Transverse colon (tissue), 4 donors: ENCODE measurements at regions not wholly inside any gene's neighbourhood (a gene's known extent, or its start where the extent isn't known, plus 50 kb on each side); places are given as distances from the start of the nearest gene placed in this dataset.
"Not testable (repeated sequence)": the region's sequence is repeated elsewhere in the genome, so short reads cannot be mapped to it uniquely, and the experiment has no call there.

ENCODE experiments used
- DNase-seq: peaks from one replicate; pipeline ENCODE4 v3.0.0-alpha.2; 2019
- H3K27ac ChIP-seq, 4 donors: fragments of 200-600 bp; sonication (generic); 2 replicates each; pipeline ENCODE4 v1.5.1; 2016 to 2018; ENCODE audit warnings: inconsistent platforms in 4 of 4
- H3K27me3 ChIP-seq: fragments of 200-600 bp; sonication (generic); 2 replicates; pipeline ENCODE4 v1.5.1; 2017; ENCODE audit warnings: inconsistent platforms
- H3K36me3 ChIP-seq, 4 donors: fragments of 200-600 bp; sonication (generic); 2 replicates each; pipeline ENCODE4 v1.5.1; 2017 to 2019; ENCODE audit warnings: inconsistent platforms in 4 of 4
- H3K4me1 ChIP-seq, 4 donors: fragments of 200-600 bp; sonication (generic); 2 replicates each; pipeline ENCODE4 v1.5.1; 2017 to 2020; ENCODE audit warnings: inconsistent platforms in 4 of 4
- H3K4me3 ChIP-seq, 4 donors: fragments of 200-600 bp; sonication (generic); 1 replicate in 1 of 4; 2 replicates in 3 of 4; pipeline versions ENCODE4 v1.5.1 to v1.6.1; 2017 to 2019; ENCODE audit warnings: inconsistent platforms in 4 of 4
- H3K9me3 ChIP-seq, 2 donors: fragments of 200-600 bp; sonication (generic); 2 replicates each; pipeline ENCODE4 v1.5.1; 2017 to 2019; ENCODE audit warnings: inconsistent platforms in 2 of 2
- EP300 ChIP-seq: sonication (generic); formaldehyde crosslinking; IDR thresholded peaks from one replicate; pipeline ENCODE4 v1.6.1; 2017; ENCODE audit warnings: antibody characterized with exemption, low read depth
- POLR2A ChIP-seq: fragments of 450-650 bp; IDR thresholded peaks from one replicate; pipeline ENCODE4 v1.6.1; 2016; ENCODE audit warnings: antibody characterized with exemption, mild to moderate bottlenecking, moderate library complexity
- POLR2AphosphoS5 ChIP-seq, 3 donors: sonication (generic); formaldehyde crosslinking; IDR thresholded peaks; one replicate each; pipeline ENCODE4 v1.6.1; 2016; ENCODE audit warnings: antibody characterized with exemption in 3 of 3
- WGBS, 2 donors: methylation state at CpG; one replicate each; pipeline ENCODE4 v1.1.5; 2018; ENCODE audit warnings: low coverage in 1 of 2; 5-methylcytosine and 5-hydroxymethylcytosine counted together
- in situ Hi-C, 4 donors: fragments of 200-750 bp; cut with MboI; loops; one replicate each; pipeline versions ENCODE4 v1.15.0 to v1.15.1; 2017; ENCODE audit warnings: low sequenced_read_pairs in 3 of 4, low pct_ligation_motif_present in 1 of 4, low pct_unique_long_range_greater_than_20kb in 1 of 4
- intact Hi-C: fragments of 100-400 bp; cut with DNase I; formaldehyde crosslinking; loops from one replicate; pipeline ENCODE4 v1.15.1; 2023; ENCODE audit warnings: low total_unique reads
- TF ChIP-seq, protein P1 (sequence below), 5 experiments: fragments of 200-600 bp in 3 of 5; fragments of 450-650 bp in 2 of 5; sonication (generic) in 3 of 5; IDR thresholded peaks; 1 replicate in 2 of 5; 2 replicates in 3 of 5; pipeline ENCODE4 v1.5.1; 2016 to 2017; ENCODE audit warnings: antibody characterized with exemption in 5 of 5, inconsistent platforms in 3 of 5, mild to moderate bottlenecking in 2 of 5, moderate library complexity in 1 of 5

DNA sequence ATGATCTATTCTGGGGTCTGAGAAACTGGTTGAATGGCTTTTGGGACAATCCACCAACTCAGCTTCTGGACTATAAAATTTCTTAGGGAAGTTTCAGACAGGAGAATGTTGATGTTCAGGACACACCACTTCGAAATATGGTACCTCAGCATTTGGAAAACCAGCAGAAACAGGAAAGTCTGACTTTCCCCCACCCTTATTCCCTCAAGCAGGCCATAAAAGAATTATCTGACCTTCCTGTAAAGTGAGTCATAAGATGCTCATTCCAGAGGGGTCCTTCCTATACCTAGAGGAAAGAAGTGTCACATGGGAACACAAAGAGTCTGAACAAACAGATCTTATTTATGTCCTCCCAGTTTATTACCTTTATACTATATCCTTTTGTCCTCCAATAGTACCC is 415.0 kb downstream of the CPS1 start:
- Histone ChIP-seq H3K27me3 (no peaks in the 10 kb centered on the region), H3K4me3 (no peak overlapping the region), H3K4me1 (no peaks in the 10 kb centered on the region), H3K9me3 (no peaks in the 10 kb centered on the region), H3K36me3 (no peaks in the 10 kb centered on the region), H3K27ac (no peak overlapping the region)
- intact Hi-C loops: no loop called here
- in situ Hi-C loops: no loop called here
- no peak for DNase-seq
- WGBS, 2 donors: 46 to 83% methylated on average over 1 of the region's 1 CpG
- TF ChIP-seq POLR2AphosphoS5 (IDR thresholded peaks at IDR 0.05) (no peak), POLR2A (no peak), EP300 (no peak)
- TF ChIP-seq, protein P1, sequence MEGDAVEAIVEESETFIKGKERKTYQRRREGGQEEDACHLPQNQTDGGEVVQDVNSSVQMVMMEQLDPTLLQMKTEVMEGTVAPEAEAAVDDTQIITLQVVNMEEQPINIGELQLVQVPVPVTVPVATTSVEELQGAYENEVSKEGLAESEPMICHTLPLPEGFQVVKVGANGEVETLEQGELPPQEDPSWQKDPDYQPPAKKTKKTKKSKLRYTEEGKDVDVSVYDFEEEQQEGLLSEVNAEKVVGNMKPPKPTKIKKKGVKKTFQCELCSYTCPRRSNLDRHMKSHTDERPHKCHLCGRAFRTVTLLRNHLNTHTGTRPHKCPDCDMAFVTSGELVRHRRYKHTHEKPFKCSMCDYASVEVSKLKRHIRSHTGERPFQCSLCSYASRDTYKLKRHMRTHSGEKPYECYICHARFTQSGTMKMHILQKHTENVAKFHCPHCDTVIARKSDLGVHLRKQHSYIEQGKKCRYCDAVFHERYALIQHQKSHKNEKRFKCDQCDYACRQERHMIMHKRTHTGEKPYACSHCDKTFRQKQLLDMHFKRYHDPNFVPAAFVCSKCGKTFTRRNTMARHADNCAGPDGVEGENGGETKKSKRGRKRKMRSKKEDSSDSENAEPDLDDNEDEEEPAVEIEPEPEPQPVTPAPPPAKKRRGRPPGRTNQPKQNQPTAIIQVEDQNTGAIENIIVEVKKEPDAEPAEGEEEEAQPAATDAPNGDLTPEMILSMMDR (IDR thresholded peaks at IDR 0.05): no peak

- H3K4me1 ChIP-seq, DNase-seq, H3K27me3 ChIP-seq, H3K9me3 ChIP-seq, in situ Hi-C loops, H3K27ac ChIP-seq, H3K36me3 ChIP-seq, intact Hi-C loops, H3K4me3 ChIP-seq: not testable (repeated sequence)
- WGBS, 2 donors: 56% methylated on average over 5 of the region's 5 CpGs; no CpG with 5 or more reads in 1 of the 2 donors
These were observed 430.4 kb downstream of the CPS1 start for GRCh38 chr2:210986806-210987205.

DNA sequence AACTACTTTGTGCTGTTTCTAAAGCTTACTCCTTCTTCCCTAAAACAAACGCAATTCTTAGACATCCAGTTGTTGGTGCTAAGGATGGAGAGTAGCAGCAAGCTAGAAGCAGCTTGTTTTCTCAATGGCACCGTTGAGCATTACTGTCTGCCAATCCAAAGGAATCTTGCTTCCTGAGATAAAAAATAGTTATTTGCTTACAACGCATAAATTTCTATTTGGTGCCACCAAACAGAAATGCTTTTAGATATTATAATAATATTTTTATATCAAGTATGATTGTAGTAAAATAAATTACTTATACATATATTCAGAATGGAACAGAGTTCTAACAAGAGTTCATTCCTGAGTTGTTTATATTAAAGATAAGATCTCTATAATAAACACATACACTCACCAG is 434.7 kb downstream of the CPS1 start:
- no peaks in the 10 kb centered on the region for H3K4me1 ChIP-seq
- 62 to 67% methylated on average over 3 of the region's 3 CpGs for WGBS, 2 donors
- no peak overlapping the region for H3K27ac ChIP-seq
- intact Hi-C loops: no loop called here
- no peaks in the 10 kb centered on the region for H3K9me3 ChIP-seq
- in situ Hi-C loops: no loop called here
- H3K27me3 ChIP-seq: no peaks in the 10 kb centered on the region
- no peak for DNase-seq
- H3K36me3 ChIP-seq: no peaks in the 10 kb centered on the region
- H3K4me3 ChIP-seq: no peak overlapping the region
- TF ChIP-seq POLR2AphosphoS5 (IDR thresholded peaks at IDR 0.05): no peak
- TF ChIP-seq, protein P1 (IDR thresholded peaks at IDR 0.05): no peak
- TF ChIP-seq EP300: no peak
- TF ChIP-seq POLR2A: no peak

DNA sequence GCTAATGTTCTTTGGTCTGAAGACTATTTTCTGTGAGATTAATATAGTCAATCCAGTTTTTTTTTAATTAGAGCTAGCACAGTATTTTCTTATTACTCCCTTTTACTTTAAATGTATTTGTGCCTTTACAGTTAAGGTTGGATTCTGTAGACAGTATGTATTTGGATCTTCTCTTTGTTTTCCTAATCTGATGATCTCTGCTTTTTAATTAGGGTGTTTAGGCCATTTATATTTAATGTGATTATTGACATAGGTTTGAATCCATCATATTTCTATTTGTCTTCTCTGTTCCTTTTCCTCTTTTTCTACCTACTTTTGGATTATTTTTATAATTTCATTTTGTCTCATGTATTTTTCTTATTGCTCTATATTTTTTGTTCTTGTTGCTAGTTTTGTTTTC is 437.7 kb downstream of the CPS1 start:
- H3K4me3 ChIP-seq: no peak overlapping the region
- H3K4me1 ChIP-seq: no peaks in the 10 kb centered on the region
- DNase-seq: no peak
- no peaks in the 10 kb centered on the region for H3K9me3 ChIP-seq
- no peaks in the 10 kb centered on the region for H3K36me3 ChIP-seq
- intact Hi-C loops: no loop called here
- H3K27ac ChIP-seq: no peak overlapping the region
- in situ Hi-C loops: no loop called here
- H3K27me3 ChIP-seq: no peaks in the 10 kb centered on the region
- TF ChIP-seq EP300: no peak
- no peak for TF ChIP-seq POLR2AphosphoS5 (IDR thresholded peaks at IDR 0.05)
- TF ChIP-seq, protein P1 (IDR thresholded peaks at IDR 0.05): no peak
- no peak for TF ChIP-seq POLR2A

DNA sequence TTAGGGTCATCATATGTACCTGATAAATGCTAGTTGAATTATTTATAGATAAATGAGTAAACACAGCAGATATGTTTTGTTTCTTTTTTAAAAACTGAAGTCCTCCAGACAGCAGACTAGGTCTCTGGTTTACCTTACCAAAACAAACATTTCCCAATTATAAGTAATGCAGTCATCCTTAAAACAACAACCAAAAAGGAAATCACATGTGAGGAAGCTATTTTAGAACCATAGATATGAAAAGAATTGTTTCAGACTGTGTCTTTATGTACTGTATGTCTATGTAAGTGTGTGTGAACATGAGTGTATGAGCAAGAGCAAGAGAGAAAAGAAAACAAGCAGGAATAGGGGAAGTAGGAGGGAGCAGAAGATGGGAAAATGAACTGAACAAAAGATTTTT is 441.0 kb downstream of the CPS1 start:
- no peak for DNase-seq
- Histone ChIP-seq H3K9me3 (no peaks in the 10 kb centered on the region), H3K27me3 (no peaks in the 10 kb centered on the region), H3K36me3 (no peaks in the 10 kb centered on the region), H3K27ac (no peak overlapping the region), H3K4me1 (no peaks in the 10 kb centered on the region), H3K4me3 (no peak overlapping the region)
- TF ChIP-seq, protein P1 (IDR thresholded peaks at IDR 0.05): no peak
- no peak for TF ChIP-seq EP300
- no peak for TF ChIP-seq POLR2A
- TF ChIP-seq POLR2AphosphoS5 (IDR thresholded peaks at IDR 0.05): no peak
- in situ Hi-C loops (no loop called here), intact Hi-C loops (loop anchor here (1.0 kb wide), 1 partner anchor 17 kb away; no protein-coding TSS in a partner anchor)
